Thymus (tissue), 11 donors: ENCODE measurements at regions not wholly inside any gene's neighbourhood (a gene's known extent, or its start where the extent isn't known, plus 50 kb on each side); places are given as distances from the start of the nearest gene placed in this dataset.
"Not testable (repeated sequence)": the region's sequence is repeated elsewhere in the genome, so short reads cannot be mapped to it uniquely, and the experiment has no call there.

Experiments used
- DNase-seq, 9 donors: peaks; one replicate each; pipeline ENCODE4 v3.0.0-alpha.2; 2013; ENCODE audit warnings: low spot score in 9 of 9, low read depth in 6 of 9, missing footprints in 1 of 9
- H3K27ac ChIP-seq, 2 donors: one replicate each; pipeline ENCODE4 v1.5.1; 2013; ENCODE audit warnings: control low read depth in 1 of 2, low read depth in 1 of 2, low read length in 1 of 2, mild to moderate bottlenecking in 1 of 2, moderate library complexity in 1 of 2
- H3K27me3 ChIP-seq, 2 donors: one replicate each; pipeline ENCODE4 v1.5.1; 2013; ENCODE audit warnings: low read length in 1 of 2; ENCODE audit not compliant: control insufficient read depth in 2 of 2, insufficient read depth in 1 of 2
- H3K36me3 ChIP-seq, 2 donors: one replicate each; pipeline ENCODE4 v1.5.1; 2013; ENCODE audit warnings: low read length in 1 of 2, mild to moderate bottlenecking in 1 of 2, moderate library complexity in 1 of 2; ENCODE audit not compliant: control insufficient read depth in 2 of 2, insufficient read depth in 2 of 2
- H3K4me1 ChIP-seq, 2 donors: one replicate each; pipeline ENCODE4 v1.5.1; 2013; ENCODE audit warnings: low read length in 2 of 2; ENCODE audit not compliant: control insufficient read depth in 2 of 2, insufficient read depth in 2 of 2
- H3K4me3 ChIP-seq, 2 donors: one replicate each; pipeline ENCODE4 v1.5.1; 2013; ENCODE audit warnings: low read length in 2 of 2, control low read depth in 1 of 2, mild to moderate bottlenecking in 1 of 2
- H3K9me3 ChIP-seq, 2 donors: one replicate each; pipeline ENCODE4 v1.5.1; 2013; ENCODE audit warnings: low read length in 1 of 2, mild to moderate bottlenecking in 1 of 2; ENCODE audit not compliant: control insufficient read depth in 2 of 2, insufficient read depth in 1 of 2
- WGBS: extraction: QIAGEN DNeasy Blood & Tissue Kit; methylation state at CpG from one replicate; pipeline ENCODE4 v1.1.7; 2013; 5-methylcytosine and 5-hydroxymethylcytosine counted together
- donor health status: healthy.

DNA sequence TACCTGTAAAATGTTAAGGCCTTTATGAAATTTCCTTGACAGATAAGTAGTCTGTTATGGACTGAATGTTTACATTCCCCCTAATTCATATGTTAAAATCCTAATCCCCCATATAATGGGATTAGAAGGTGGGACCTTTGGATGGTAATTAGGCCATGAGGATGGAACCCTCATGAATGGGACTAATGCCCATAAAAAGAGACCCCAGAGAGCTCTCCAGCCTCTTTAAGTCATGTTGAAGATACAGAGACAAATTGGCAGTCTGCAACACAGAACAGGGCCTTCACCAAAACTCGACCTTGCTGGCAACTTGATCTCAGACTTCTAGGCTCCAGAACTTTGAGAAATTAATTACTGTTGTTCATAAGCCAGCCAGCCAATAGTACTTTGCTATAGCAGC, 1344.5 kb upstream of the PCDH7 start:
- no peak overlapping the region for H3K27ac ChIP-seq
- H3K4me3 ChIP-seq, result no peak overlapping the region
- no peaks in the 10 kb centered on the region for H3K27me3 ChIP-seq
- no peaks in the 10 kb centered on the region for H3K36me3 ChIP-seq
- no peaks in the 10 kb centered on the region for H3K9me3 ChIP-seq
- 54% methylated on average over 1 of the region's 1 CpG for WGBS
- no peaks in the 10 kb centered on the region for H3K4me1 ChIP-seq
- DNase-seq, result no peak

GRCh38 chr4:29378237-29378636, 1341.9 kb upstream of the PCDH7 start:
- H3K4me1 ChIP-seq, H3K4me3 ChIP-seq, H3K9me3 ChIP-seq, H3K27me3 ChIP-seq, H3K36me3 ChIP-seq, DNase-seq, H3K27ac ChIP-seq: not testable (repeated sequence)

GRCh38 chr4:29390921-29391320, 1329.2 kb upstream of the PCDH7 start:
- DNase-seq, result no peak
- H3K27ac ChIP-seq, result no peak overlapping the region
- no peaks in the 10 kb centered on the region for H3K4me1 ChIP-seq
- no peaks in the 10 kb centered on the region for H3K36me3 ChIP-seq
- peaks cover 0 to 4% of the 10 kb centered on the region in 2 donors for H3K9me3 ChIP-seq
- 98% methylated on average over 1 of the region's 1 CpG for WGBS
- H3K27me3 ChIP-seq, result no peaks in the 10 kb centered on the region
- no peak overlapping the region for H3K4me3 ChIP-seq

DNA sequence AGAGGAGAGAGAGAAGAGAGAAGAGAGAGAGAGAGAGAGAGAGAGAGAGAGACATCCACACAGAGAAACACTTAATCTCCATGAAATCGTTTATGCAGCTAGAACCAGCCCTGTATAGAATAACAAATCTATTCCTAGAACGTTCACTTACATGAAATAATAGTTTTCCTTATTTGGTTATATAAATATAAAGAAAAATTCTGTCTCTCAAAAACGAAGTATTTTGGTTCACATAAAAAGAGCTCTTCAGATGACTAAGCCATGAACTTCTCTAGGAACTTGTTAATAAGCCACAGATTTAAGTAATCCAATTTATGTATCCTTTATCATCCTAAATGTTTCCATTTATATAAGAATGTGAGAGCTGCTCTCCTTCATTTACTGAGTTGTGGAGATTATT, 1315.1 kb upstream of the PCDH7 start:
- DNase-seq, result no peak
- Histone ChIP-seq H3K4me1 (no peaks in the 10 kb centered on the region), H3K4me3 (no peak overlapping the region), H3K27me3 (no peaks in the 10 kb centered on the region), H3K27ac (no peak overlapping the region), H3K36me3 (no peaks in the 10 kb centered on the region), H3K9me3 (no peaks in the 10 kb centered on the region)
- WGBS, result 85% methylated on average over 3 of the region's 3 CpGs

GRCh38 chr4:29415771-29416170, 1304.4 kb upstream of the PCDH7 start:
- WGBS, result 22% methylated on average over 3 of the region's 3 CpGs
- Histone ChIP-seq H3K27me3 (no peaks in the 10 kb centered on the region), H3K4me1 (no peaks in the 10 kb centered on the region), H3K36me3 (no peaks in the 10 kb centered on the region), H3K4me3 (no peak overlapping the region), H3K9me3 (no peaks in the 10 kb centered on the region), H3K27ac (no peak overlapping the region)
- no peak for DNase-seq

DNA sequence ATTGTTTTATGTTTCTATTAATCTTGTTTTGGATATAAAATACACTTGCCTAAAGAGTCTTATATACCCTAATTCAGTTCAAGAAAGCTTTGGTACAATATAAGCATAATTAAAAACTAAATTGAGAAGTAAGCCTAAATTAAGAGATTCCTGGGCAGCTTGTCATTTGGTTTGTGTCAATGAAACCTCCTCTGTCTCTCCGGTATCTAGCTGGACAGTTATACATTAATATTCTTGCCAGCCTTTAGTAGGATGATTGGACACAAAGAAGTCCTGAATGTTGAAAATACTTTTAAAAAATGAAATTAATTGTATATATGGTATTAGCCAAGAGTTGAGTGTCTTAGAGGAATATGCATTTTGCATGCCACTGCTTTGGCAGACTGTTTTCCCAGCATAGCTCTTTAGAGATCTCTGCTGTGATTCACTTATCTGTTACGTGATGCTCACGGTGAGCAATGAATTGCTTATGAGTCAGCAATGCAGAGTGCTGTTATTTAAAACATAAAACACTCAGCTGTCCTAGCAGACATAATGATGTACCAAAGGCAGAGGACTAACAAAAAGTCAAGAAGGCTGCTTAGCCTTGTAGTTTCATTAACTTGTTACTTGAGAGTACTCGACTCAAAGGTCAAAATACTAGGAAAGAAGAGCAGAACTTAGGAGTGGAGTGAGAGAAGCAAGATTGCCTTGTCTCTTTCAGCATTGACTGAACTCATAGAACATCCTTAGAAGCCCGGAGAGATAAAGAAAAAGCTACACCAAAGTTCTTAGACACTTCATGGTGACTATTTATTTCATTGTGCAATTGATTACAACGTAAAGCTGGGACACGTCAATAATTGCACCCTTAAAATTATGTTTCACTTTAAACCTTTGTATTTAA, 1296.1 kb upstream of the PCDH7 start:
- Histone ChIP-seq H3K4me3 (no peak overlapping the region), H3K4me1 (no peaks in the 10 kb centered on the region), H3K27me3 (no peaks in the 10 kb centered on the region), H3K27ac (no peak overlapping the region), H3K36me3 (no peaks in the 10 kb centered on the region), H3K9me3 (no peaks in the 10 kb centered on the region)
- no peak for DNase-seq
- 92% methylated on average over 7 of the region's 7 CpGs for WGBS

- WGBS, result 73% methylated on average over 5 of the region's 5 CpGs
- H3K4me1 ChIP-seq, result no peaks in the 10 kb centered on the region
These were observed 1266.8 kb upstream of the PCDH7 start for GRCh38 chr4:29453303-29453820.

DNA sequence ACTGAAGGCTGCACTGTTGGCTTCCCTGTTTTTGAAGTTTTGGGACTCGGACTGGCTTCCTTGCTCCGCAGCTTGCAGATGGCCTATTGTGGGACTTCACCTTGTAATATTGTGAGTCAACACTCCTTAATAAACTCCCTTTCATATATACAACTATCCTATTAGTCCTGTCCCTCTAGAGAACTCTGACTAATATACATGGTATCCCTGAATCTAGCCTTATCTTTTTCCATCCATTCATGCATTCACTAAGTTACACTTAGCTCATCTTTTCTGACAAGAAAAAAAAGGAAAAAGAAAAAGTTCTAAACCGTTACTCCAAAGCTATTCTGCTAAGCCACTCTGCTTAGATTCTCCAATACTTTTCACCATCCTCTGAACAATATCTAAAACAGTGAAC, 1260.2 kb upstream of the PCDH7 start:
- no peak overlapping the region for H3K27ac ChIP-seq
- DNase-seq, result no peak
- H3K27me3 ChIP-seq, result no peaks in the 10 kb centered on the region
- H3K4me3 ChIP-seq, result no peak overlapping the region
- H3K4me1 ChIP-seq, result no peaks in the 10 kb centered on the region
- 92% methylated on average over 3 of the region's 3 CpGs for WGBS
- H3K36me3 ChIP-seq, result no peaks in the 10 kb centered on the region
- H3K9me3 ChIP-seq, result peaks cover 0 to 3% of the 10 kb centered on the region in 2 donors

More at GRCh38 chr4:29453303-29453820, 1266.8 kb upstream of the PCDH7 start:
- no peak overlapping the region for H3K27ac ChIP-seq
- H3K27me3 ChIP-seq, result no peaks in the 10 kb centered on the region
- H3K36me3 ChIP-seq, result no peaks in the 10 kb centered on the region
- no peak for DNase-seq
- H3K9me3 ChIP-seq, result peaks cover 0 to 3% of the 10 kb centered on the region in 2 donors
- H3K4me3 ChIP-seq, result no peak overlapping the region

DNA sequence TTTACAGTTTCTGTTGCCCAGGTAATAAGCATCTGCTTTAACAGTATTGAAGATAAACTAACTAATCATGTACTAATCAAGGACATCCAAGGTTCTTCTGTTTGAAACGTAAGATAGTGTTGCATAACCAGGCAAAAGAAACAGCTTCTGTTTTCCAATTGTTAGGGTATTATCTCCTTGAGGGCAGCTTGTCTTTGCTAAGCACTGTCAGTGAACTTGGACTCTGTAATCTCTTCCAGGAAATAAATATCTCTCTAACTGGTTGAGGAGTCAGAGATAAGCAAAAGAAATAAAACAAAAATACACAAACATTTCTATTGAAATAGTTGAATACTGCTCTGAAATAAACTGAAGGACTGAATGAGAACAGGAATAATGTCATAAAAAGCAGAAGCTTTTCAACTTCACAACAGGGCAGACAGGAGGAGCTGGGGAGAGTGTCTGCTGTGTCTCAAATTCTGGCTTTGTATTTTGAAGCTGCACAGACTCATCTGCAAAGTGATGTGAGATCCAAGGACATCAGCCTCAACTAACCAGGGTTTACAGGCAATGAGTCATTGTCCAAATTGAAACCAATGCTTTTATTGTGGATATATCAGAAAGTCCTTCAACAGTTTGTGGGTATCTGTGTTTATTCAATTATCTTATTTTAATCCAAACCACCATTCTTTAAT, 1253.0 kb upstream of the PCDH7 start:
- Histone ChIP-seq H3K4me3 (no peak overlapping the region), H3K27me3 (no peaks in the 10 kb centered on the region), H3K4me1 (no peaks in the 10 kb centered on the region), H3K9me3 (no peaks in the 10 kb centered on the region), H3K27ac (no peak overlapping the region), H3K36me3 (no peaks in the 10 kb centered on the region)
- 74% methylated on average over 1 of the region's 1 CpG for WGBS
- no peak for DNase-seq
